ENCODE measurements at regions not wholly inside any gene's neighbourhood (a gene's known extent, or its start where the extent isn't known, plus 50 kb on each side); places are given as distances from the start of the nearest gene placed in this dataset.

- TF ChIP-seq, protein P1, sequence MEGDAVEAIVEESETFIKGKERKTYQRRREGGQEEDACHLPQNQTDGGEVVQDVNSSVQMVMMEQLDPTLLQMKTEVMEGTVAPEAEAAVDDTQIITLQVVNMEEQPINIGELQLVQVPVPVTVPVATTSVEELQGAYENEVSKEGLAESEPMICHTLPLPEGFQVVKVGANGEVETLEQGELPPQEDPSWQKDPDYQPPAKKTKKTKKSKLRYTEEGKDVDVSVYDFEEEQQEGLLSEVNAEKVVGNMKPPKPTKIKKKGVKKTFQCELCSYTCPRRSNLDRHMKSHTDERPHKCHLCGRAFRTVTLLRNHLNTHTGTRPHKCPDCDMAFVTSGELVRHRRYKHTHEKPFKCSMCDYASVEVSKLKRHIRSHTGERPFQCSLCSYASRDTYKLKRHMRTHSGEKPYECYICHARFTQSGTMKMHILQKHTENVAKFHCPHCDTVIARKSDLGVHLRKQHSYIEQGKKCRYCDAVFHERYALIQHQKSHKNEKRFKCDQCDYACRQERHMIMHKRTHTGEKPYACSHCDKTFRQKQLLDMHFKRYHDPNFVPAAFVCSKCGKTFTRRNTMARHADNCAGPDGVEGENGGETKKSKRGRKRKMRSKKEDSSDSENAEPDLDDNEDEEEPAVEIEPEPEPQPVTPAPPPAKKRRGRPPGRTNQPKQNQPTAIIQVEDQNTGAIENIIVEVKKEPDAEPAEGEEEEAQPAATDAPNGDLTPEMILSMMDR (IDR thresholded peaks at IDR 0.05) = no peak
- no peak for TF ChIP-seq POLR2A (IDR thresholded peaks at IDR 0.05)
Observed at GRCh38 chr10:8874972-8875371, 820.5 kb downstream of the GATA3 start.

All from thyroid gland (tissue), 4 donors.